ENCODE measurements at regions not wholly inside any gene's neighbourhood (a gene's known extent, or its start where the extent isn't known, plus 50 kb on each side); places are given as distances from the start of the nearest gene placed in this dataset.
"Not testable (repeated sequence)": the region's sequence is repeated elsewhere in the genome, so short reads cannot be mapped to it uniquely, and the experiment has no call there.

DNA sequence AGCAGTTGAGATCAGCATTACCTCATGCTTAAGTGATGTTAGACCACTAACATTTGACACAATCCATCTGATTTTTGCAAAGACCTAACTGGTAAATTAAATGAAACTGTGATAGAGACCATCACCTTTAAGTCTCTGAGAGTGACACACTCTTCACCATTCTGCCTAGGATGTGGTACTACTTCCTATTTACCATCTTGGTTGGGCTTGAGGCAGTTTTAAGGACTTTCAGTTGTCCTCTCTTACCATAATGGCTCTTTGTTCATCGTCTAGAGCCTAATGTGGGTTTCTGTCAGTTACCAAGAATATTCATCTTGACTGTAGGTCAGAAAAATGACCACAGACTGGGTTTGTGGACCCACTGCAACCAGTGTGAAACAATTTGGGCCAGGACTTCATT lies 158.1 kb downstream of the CETN3 start:
- Histone ChIP-seq H3K36me3 (replicated peaks; ENCODE audit: control insufficient read depth, insufficient read depth, low read length) (no peaks in the 10 kb centered on the region), H3K27me3 (ENCODE audit: control insufficient read depth, insufficient read depth, low read length) (no peaks in the 10 kb centered on the region), H3K4me3 (ENCODE audit: insufficient read depth, low read depth, low read length) (no peak overlapping the region)
- no peak for DNase-seq

DNA sequence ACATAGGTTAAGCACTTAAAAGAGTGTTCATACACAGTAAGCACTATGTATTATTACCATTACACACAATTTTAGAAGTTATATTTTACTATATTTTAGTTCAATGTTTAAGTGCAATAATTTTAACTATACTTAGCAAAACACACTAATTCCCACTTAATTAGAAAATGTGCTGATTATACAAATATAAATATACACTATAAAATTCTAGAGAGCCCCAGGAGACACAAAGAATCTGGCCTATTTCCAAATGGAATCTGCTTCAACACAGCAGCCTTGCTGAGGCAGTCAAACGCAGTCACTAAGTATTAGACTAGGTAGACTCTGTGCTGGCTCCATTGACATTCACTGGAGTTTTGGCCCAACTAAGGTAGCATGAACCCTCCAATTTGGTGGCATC lies 160.9 kb downstream of the CETN3 start:
- Histone ChIP-seq H3K36me3 (replicated peaks; ENCODE audit: control insufficient read depth, insufficient read depth, low read length) (no peaks in the 10 kb centered on the region), H3K27me3 (ENCODE audit: control insufficient read depth, insufficient read depth, low read length) (no peaks in the 10 kb centered on the region), H3K4me3 (ENCODE audit: insufficient read depth, low read depth, low read length) (no peak overlapping the region)
- no peak for DNase-seq

DNA sequence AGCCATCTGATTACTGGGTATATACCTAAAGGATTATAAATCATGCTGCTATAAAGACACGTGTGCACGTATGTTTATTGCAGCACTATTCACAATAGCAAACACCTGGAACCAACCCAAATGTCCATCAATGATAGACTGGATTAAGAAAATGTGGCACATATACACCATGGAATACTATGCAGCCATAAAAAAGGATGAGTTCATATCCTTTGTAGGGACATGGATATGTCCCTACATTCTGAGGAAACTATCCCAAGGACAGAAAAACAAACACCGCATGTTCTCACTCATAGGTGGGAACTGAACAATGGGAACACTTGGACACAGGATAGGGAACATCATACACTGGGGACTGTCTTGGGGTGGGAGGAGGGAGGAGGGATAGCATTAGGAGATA lies 165.7 kb downstream of the CETN3 start:
- not testable (repeated sequence) for H3K36me3 ChIP-seq (replicated peaks; ENCODE audit: control insufficient read depth, insufficient read depth, low read length); H3K27me3 ChIP-seq (ENCODE audit: control insufficient read depth, insufficient read depth, low read length); H3K4me3 ChIP-seq (ENCODE audit: insufficient read depth, low read depth, low read length); DNase-seq

DNA sequence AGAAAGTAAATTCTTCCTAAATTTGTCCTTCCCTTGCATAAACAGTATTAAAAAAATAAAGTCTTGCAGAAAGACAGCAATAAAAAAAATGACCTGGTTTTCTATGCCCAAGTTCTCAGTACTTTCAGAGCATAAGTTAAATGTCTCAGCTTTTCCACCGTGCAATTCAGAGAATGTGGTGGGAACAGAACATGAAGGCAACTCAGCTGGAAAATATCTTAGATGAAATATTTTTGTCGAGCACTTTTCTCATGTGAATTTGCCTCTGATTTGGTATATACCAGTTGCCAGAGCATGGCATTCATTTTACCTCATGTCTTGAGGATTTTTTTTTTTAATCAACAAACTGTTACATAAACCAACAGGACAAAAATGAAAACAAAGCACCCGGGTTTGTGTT lies 176.1 kb downstream of the CETN3 start:
- Histone ChIP-seq H3K36me3 (replicated peaks; ENCODE audit: control insufficient read depth, insufficient read depth, low read length) (no peaks in the 10 kb centered on the region), H3K27me3 (ENCODE audit: control insufficient read depth, insufficient read depth, low read length) (no peaks in the 10 kb centered on the region), H3K4me3 (ENCODE audit: insufficient read depth, low read depth, low read length) (no peak overlapping the region)
- no peak for DNase-seq

DNA sequence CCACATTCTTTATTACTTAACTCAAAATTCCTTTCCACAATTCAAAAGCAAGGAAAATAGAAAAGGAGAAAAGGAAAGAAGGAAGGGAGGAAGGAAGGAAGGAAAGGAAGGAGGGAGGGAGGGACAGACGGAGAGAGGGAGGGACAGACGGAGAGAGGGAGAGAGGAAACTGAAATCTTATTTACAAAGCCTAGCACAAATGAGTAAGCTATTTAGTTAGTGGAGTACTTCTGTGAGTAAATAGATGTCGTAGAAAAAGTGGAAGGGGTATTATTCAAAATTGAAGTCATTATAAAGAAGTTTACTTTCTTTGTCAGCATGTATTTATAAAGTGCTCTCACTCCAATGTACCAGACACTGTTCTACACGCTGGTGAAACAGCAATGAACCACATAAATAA lies 177.9 kb downstream of the CETN3 start:
- DNase-seq = no peak
- no peaks in the 10 kb centered on the region for H3K36me3 ChIP-seq (replicated peaks; ENCODE audit: control insufficient read depth, insufficient read depth, low read length)
- no peak overlapping the region for H3K4me3 ChIP-seq (ENCODE audit: insufficient read depth, low read depth, low read length)
- H3K27me3 ChIP-seq (ENCODE audit: control insufficient read depth, insufficient read depth, low read length) = no peaks in the 10 kb centered on the region

DNA sequence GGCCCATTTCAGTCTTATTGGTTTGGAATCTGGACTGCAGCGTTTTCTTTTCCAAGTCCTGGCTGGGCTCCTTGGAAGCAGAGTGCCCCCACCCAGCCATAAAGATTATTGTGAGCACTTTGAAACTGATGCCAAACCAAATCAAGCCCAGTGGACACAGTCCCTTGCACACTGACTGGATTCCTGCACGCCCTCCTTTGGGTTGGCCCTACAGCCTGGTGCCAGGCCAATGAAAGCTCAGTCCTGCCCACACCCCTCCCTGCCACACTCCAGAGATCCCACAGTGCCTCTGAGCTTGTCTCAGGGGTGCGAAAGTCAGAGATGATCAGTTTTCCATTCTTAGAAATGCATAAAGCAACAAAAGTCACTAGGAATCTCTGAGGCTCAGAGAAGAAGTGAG lies 181.9 kb downstream of the CETN3 start:
- Histone ChIP-seq H3K36me3 (replicated peaks; ENCODE audit: control insufficient read depth, insufficient read depth, low read length) (no peaks in the 10 kb centered on the region), H3K4me3 (ENCODE audit: insufficient read depth, low read depth, low read length) (no peak overlapping the region), H3K27me3 (ENCODE audit: control insufficient read depth, insufficient read depth, low read length) (no peaks in the 10 kb centered on the region)
- DNase-seq = no peak

DNA sequence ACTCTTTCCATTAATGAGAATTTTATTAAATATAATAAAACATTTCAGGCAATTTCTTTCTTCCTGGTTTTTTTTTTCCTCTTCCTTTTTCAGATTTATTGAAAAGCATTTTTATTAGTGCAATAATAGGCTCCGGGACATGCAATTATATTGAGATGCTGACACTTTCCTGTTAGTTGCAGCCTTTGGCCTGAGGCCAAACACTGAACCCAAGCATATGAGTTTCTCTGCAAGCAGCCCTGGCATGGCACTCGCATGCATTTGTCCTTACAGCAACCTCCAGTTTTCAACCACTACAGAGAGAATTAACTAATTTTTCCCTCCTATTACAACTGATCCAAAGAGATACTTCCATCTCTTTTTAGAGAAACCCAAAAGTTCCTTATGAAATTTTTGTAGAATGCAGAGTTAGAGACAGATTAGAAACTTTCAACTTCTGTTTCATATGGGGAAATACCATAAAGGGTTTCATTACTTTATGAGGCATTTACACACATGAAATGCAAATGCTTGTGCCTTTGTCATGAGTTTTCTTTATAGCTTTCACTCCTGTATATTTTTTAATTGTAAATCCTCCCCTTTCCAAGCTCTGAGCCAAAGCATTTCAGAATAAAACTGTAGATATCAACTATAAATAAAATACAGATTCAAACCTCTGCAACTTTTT lies 183.0 kb downstream of the CETN3 start:
- no peak for DNase-seq
- Histone ChIP-seq H3K27me3 (ENCODE audit: control insufficient read depth, insufficient read depth, low read length) (no peaks in the 10 kb centered on the region), H3K4me3 (ENCODE audit: insufficient read depth, low read depth, low read length) (no peak overlapping the region), H3K36me3 (replicated peaks; ENCODE audit: control insufficient read depth, insufficient read depth, low read length) (no peaks in the 10 kb centered on the region)

DNA sequence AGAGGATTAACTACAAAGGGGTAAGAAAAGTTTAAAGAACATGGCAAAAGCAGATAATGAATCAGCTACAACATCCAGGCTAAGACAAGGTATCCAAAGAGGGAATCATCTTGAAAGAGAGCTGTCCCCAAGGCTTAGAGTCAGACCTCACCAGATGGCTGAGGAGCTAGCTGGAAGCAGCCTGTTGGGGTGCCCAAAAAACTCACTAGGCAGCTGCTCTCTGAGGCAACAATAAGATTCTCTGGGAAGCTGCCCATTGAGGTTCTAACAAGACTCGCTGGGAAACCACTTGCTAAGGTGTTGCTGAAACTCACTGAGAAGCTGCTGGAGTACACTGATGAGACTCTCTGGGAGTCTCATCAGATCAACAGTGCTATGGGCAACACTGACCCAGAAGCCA lies 185.2 kb downstream of the CETN3 start:
- no peak for DNase-seq
- Histone ChIP-seq H3K27me3 (ENCODE audit: control insufficient read depth, insufficient read depth, low read length) (no peaks in the 10 kb centered on the region), H3K36me3 (replicated peaks; ENCODE audit: control insufficient read depth, insufficient read depth, low read length) (no peaks in the 10 kb centered on the region), H3K4me3 (ENCODE audit: insufficient read depth, low read depth, low read length) (no peak overlapping the region)

DNA sequence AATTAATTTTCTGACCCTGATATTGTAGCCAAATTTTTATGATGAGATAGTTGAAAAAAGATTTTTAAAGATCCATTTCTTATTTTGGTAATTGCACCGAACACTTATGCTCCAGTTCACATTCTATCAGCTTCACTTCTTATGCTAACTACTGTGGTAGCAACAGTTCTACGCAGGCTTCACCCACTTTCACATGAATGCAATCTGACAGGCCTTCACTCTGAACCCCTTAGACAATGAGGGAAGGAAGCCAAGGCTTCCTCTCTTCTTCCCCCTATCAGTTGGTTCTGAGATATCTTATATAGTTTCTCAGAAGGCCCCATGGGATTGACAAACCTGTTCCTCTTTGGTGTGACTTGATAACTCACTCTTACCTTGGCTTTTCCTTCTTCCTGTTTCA lies 185.8 kb downstream of the CETN3 start:
- H3K4me3 ChIP-seq (ENCODE audit: insufficient read depth, low read depth, low read length) = no peak overlapping the region
- no peaks in the 10 kb centered on the region for H3K36me3 ChIP-seq (replicated peaks; ENCODE audit: control insufficient read depth, insufficient read depth, low read length)
- no peaks in the 10 kb centered on the region for H3K27me3 ChIP-seq (ENCODE audit: control insufficient read depth, insufficient read depth, low read length)
- DNase-seq = no peak

DNA sequence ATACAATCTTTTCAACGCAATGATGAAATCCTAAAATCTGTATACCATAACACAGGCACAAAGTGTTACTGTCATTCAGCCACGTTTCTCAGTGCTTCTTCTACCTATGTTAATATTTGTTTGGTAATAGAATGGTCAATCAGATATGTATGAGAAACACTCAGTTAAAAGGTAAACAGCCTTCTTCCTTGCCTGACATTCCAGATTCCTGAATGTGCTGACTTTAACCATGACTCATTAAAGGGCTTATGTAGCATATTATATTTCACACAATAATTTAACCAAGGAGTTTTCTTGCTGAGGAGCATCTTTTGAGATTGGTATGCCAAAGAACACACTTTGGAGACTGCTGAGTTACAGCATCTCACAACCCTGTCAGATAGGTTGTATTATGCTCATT lies 187.6 kb downstream of the CETN3 start:
- no peaks in the 10 kb centered on the region for H3K36me3 ChIP-seq (replicated peaks; ENCODE audit: control insufficient read depth, insufficient read depth, low read length)
- no peak for DNase-seq
- H3K4me3 ChIP-seq (ENCODE audit: insufficient read depth, low read depth, low read length) = no peak overlapping the region
- H3K27me3 ChIP-seq (ENCODE audit: control insufficient read depth, insufficient read depth, low read length) = no peaks in the 10 kb centered on the region

DNA sequence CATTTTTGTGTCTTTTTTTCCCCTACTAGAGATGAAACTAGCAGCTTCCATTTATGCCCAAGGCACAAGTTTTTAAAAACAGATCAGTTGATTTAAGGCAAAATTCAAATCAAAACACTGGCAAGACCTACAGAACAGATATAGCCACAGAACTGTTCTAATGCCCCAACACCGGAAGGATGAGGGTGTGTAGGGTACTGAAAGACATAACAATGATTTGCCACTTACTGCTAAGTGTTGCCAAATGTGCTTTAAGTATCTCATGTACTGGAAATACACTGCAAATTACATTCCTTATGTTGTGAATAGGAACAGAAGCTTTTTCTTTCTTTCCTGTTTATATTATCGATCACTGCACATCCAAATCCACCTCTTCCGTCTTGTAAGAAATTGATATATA lies 189.0 kb downstream of the CETN3 start:
- Histone ChIP-seq H3K36me3 (replicated peaks; ENCODE audit: control insufficient read depth, insufficient read depth, low read length) (no peaks in the 10 kb centered on the region), H3K4me3 (ENCODE audit: insufficient read depth, low read depth, low read length) (no peak overlapping the region), H3K27me3 (ENCODE audit: control insufficient read depth, insufficient read depth, low read length) (no peaks in the 10 kb centered on the region)
- DNase-seq = no peak

DNA sequence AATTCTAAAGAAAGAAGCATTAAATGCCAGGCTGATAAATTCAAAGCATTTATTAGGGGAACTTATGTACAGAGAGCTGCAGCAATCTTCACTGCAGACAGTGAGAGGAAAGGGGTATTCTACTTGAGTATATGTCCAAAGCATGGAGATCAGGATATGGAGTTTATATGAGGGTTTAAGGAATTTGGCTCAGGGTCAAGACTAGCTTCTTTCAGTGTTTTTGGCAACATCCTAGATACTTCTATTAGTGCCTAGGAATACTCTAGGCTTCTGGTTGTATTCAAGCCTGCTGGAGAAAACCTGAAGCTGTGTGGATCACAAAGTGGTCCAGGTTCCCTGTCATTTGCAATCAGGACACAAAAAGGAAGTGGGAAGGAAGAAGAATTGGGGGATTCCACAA lies 194.6 kb downstream of the CETN3 start:
- no peak for DNase-seq

DNA sequence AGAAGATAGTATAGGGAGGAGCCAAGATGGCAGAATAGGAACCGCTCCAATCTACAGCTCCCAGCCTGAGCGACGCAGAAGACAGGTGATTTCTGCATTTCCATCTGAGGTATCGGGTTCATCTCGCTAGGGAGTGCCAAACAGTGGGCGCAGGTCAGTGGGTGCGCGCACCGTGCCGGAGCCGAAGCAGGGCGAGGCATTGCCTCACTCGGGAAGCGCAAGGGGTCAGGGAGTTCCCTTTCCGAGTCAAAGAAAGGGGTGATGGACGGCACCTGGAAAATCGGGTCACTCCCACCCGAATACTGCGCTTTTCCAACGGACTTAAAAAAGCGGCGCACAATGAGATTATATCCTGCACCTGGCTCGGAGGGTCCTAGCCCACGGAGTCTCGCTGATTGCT lies 201.2 kb downstream of the CETN3 start:
- DNase-seq; H3K27me3 ChIP-seq (ENCODE audit: control insufficient read depth, insufficient read depth, low read length); H3K36me3 ChIP-seq (replicated peaks; ENCODE audit: control insufficient read depth, insufficient read depth, low read length): not testable (repeated sequence)
- peak overlapping the region; percentile 36 for H3K4me3 ChIP-seq (ENCODE audit: insufficient read depth, low read depth, low read length)

More for the DNA sequence above, 194.6 kb downstream of the CETN3 start:
- Histone ChIP-seq H3K36me3 (replicated peaks; ENCODE audit: control insufficient read depth, insufficient read depth, low read length) (no peaks in the 10 kb centered on the region), H3K4me3 (ENCODE audit: insufficient read depth, low read depth, low read length) (no peak overlapping the region), H3K27me3 (ENCODE audit: control insufficient read depth, insufficient read depth, low read length) (no peaks in the 10 kb centered on the region)

DNA sequence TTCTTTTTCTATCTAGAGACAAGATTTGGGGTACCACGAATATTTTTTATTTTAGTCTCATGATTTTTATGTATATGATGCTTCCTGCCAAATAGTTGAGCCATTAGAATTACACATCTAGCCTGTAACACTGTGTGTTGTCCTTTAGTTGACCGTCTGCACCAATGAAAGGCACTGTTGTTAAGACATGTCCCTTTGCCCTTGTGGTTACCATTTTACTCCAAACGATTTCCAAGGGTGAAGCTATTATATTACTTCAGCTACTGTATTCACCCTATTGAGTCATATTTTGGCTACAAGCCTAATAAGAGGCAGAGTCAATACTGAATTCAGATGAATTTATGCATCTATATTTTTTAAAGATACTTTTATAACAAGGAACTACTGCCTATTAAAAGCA lies 207.6 kb downstream of the CETN3 start:
- DNase-seq = no peak

DNA sequence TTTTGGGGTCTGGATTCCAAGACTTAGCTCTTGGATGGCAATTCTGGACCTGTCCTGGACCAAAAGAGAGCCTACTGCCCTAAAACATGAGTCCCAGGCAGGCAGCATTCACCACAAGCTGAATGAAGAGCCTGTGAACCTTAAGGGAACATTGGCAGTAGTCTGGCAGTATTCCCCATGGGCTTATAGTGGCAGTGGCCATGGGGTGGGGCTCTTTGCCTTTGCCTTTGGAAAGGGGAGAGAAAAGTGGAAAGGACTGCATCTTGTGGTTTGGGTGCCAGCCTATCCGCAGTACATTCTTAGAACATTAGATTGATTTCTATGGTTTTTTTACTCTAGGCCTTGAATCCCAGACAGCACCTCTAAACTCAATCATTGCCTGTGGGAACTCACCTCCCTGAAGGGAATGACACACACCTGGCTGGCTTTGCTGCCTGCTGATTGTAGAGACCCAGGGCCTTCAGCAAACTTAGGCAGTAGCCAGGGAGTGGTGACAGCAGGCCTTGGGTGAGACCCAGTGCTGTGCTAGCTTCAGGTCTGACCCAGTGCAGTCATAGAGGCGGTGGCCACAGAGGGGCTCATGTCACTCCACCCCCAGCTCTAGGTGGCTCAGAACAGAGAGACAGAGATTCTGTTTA lies 216.3 kb downstream of the CETN3 start:
- DNase-seq = no peak
- no peak overlapping the region for H3K4me3 ChIP-seq (ENCODE audit: insufficient read depth, low read depth, low read length)
- H3K36me3 ChIP-seq (replicated peaks; ENCODE audit: control insufficient read depth, insufficient read depth, low read length) = no peaks in the 10 kb centered on the region
- H3K27me3 ChIP-seq (ENCODE audit: control insufficient read depth, insufficient read depth, low read length) = no peaks in the 10 kb centered on the region

More for the DNA sequence above, 207.6 kb downstream of the CETN3 start:
- Histone ChIP-seq H3K4me3 (ENCODE audit: insufficient read depth, low read depth, low read length) (no peak overlapping the region), H3K27me3 (ENCODE audit: control insufficient read depth, insufficient read depth, low read length) (no peaks in the 10 kb centered on the region), H3K36me3 (replicated peaks; ENCODE audit: control insufficient read depth, insufficient read depth, low read length) (no peaks in the 10 kb centered on the region)
